SH-SY5Y (cell line): ENCODE measurements at regions not wholly inside any gene's neighbourhood (a gene's known extent, or its start where the extent isn't known, plus 50 kb on each side); places are given as distances from the start of the nearest gene placed in this dataset.

Experiments used
- GATA2 ChIP-seq: IDR thresholded peaks from 2 replicates; pipeline ENCODE4 v1.6.1; 2011; ENCODE audit warnings: mild to moderate bottlenecking, low read depth, low read length
- GATA3 ChIP-seq: IDR thresholded peaks from 2 replicates; pipeline ENCODE4 v1.6.1; 2011; ENCODE audit warnings: low read depth, mild to moderate bottlenecking, low read length, moderate library complexity

DNA sequence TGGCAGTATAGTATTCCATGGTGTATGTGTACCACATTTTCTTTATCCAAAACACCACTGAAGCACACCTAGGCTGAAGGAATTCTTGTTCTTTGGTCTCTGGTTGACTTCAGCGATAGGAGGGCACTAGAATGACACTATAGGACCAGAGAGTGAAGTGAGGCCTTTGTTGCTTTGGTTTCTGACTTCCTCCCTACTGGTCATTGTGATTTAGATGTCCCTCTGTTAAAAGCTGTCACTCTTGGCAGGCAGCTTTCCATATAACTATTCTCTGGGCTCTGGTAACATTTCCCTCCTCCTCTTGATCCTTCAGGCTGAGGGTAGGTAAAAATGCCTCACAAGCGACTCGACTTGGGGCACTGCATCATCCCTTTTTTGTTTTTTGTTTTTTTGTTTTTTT lies 236.3 kb downstream of the MAFB start:
- TF ChIP-seq GATA2: no peak
- TF ChIP-seq GATA3: no peak
